HG03025 (cell line): ENCODE measurements at regions not wholly inside any gene's neighbourhood (a gene's known extent, or its start where the extent isn't known, plus 50 kb on each side); places are given as distances from the start of the nearest gene placed in this dataset.

Source experiments
- ATAC-seq: cut with Tn5 transposase; IDR thresholded peaks from one replicate; pipeline ENCODE4 v1.9.1; 2021; ENCODE audit warnings: mild to moderate bottlenecking, moderate library complexity; ENCODE audit not compliant: unreplicated experiment, low FRiP score

GRCh38 chr10:128540781-128541761 lies 414.8 kb upstream of the MKI67 start:
- no peak for ATAC-seq

- no peak for ATAC-seq
Measured at GRCh38 chr10:128541926-128542475, 415.8 kb upstream of the MKI67 start.

DNA sequence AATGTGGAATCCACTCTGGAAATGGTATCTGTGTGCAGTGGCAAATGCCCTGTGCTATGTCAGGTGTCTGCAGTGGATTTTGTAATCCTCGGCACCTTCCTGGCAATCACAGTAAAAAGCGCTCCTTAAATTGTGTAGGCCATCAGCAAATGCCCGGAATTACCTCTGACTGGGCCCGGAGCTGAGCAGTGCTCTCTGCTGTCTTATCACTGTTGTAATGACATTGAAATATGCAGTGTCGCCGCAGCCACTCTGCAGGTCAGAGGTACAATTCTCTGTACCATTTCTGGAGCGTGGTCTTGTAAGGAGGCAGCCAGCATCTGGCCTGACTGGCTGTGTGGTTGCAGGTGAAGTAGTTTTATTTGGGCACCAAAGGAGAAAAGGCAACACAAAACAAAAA lies 416.4 kb upstream of the MKI67 start:
- ATAC-seq, result no peak

GRCh38 chr10:128543151-128543550 lies 416.9 kb upstream of the MKI67 start:
- ATAC-seq, result no peak

DNA sequence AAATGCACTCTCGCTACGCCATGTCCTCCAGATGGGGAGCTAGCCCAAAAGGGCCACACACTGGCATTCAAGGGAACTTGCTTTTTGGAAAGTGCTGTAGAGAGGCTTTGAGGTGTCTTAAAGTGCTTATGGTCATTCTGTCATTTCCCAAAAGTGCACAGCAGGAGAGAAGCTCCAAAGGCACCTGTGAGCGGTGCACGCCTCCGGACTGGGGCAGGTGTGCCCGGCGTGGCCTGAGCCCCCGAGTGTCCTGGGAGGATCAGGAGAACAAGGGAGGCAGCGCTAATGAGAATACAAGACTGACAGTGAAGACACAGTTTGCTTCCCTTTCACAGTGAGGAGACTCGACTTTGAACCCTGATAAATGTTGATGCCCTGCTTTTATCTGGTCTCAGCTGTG lies 419.0 kb upstream of the MKI67 start:
- ATAC-seq, result no peak

GRCh38 chr10:128546651-128547165 lies 420.5 kb upstream of the MKI67 start:
- no peak for ATAC-seq

DNA sequence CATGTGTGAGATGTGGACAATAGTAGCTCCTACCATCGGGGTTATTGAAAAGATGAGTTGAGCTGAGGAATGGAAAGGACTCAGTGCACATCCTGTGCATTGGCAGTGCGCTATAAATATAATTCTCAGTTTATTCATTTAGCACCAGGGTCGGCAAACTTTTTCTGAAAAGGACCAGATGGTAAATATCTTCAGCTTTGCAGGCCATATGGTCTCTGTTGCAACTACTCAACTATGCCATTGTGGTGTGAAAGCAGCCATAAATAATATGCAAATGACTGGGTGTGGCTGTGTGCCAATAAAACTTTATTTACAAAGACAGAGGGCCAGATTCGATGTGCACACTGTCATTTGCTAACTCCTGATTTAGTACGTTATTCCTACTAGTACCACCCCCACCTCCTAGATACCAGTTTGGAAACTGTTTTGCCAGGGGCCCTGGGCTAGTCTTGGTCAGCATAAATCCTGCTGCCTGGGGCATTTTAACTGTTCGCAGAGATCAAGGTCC lies 422.9 kb upstream of the MKI67 start:
- ATAC-seq, result no peak

DNA sequence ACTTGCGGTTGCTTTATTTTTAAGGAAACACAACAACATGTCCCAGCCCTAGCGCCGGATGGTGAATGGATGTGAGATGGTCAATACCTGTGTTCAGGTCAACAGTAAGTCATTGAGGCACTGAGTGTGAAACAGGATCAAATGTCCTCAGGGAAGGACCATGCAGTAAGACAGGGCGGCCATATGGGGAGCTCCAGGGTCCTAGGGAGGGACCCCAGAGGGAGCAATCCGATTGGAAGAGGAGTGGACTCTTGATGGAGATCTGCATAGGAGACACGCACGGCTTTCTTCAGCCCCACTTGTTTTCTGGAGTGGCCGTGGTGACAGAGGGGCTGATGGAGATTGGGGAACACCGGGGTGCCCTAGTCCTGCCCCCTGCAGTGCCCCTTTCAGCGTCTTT lies 423.8 kb upstream of the MKI67 start:
- no peak for ATAC-seq

GRCh38 chr10:128551475-128551874 lies 425.3 kb upstream of the MKI67 start:
- ATAC-seq, result no peak

DNA sequence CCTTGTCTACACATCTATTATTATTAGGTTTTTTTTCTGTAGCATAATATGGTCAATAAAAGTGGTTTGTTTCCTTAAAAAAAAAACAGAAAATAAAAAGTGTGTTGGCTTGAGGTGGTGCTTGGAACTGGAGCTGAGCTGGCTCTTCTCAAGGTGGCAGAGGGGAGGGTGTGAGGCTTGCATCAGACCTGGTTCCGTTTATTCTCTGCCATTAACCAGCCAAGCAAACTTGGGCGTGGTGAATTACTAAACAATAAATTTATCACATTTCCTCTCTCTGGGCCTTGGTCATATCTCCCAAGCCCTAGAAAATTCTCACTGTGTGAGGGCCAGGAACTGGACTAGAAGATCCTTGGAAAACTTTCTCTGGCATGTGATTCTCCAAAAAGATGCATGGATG lies 427.5 kb upstream of the MKI67 start:
- no peak for ATAC-seq

DNA sequence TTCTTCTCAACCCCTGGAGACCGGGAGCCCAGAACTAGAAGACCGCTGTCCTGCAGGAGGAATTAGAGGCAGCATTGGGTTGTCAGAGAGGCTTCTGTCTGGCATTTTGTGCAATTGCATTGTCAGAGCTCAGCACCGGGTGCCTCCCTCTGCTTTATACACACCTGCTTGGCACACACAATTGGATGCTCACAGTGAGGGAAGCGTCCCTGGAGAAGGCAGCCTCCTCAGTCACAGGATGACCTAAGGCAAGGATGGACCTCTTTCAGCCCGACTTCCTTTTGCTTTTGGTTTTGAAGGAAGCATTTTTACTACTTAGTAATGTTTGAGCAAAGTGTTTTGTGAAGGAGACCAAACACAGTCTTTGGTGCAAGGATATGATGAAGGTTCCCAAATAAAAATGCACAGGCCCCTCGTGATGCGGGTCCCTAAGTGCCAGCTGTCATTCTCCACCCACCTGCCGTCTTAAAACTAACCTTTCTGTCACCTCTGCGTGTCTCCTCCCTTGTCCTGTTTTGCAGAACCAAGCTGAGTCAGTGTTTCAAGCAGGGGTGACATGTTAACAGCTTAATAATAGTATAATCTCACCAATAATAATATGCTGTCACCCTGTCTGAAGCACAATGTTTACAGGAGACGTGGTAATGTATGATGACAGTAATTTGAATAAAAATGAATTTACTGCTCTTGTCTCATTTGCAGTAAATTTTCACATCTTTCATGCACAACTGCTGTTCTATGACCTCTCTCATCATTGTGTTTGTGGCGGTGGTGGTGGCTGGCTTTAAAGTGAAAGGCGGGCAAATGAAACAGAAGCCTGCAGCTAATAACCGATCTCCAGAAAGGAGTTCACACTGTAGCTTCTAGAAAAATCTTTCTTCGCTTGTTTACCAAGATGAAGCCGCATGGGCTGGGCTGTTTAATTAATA lies 430.2 kb upstream of the MKI67 start:
- no peak for ATAC-seq

- ATAC-seq, result no peak
Measured at GRCh38 chr10:128557149-128557710, 431.0 kb upstream of the MKI67 start.

GRCh38 chr10:128560406-128560805 lies 434.2 kb upstream of the MKI67 start:
- no peak for ATAC-seq

DNA sequence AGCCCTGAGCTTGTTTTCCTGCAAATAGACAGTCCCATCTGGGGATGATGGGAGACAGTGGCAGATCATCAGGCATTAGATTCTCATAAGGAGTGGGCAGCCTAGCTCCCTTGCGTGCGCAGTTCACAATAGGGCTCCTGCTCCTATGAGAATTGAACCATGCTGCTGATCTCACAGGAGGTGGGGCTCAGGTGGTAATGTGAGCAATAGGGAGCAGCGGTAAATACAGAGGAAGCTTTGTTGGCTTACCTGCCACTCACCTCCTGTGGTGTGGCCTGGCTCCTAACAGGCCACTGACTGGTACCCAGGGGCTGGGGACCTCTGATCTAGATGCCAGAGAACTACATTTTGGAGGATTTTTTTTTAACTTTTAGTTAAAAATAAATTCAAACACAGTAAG lies 434.8 kb upstream of the MKI67 start:
- ATAC-seq, result no peak

DNA sequence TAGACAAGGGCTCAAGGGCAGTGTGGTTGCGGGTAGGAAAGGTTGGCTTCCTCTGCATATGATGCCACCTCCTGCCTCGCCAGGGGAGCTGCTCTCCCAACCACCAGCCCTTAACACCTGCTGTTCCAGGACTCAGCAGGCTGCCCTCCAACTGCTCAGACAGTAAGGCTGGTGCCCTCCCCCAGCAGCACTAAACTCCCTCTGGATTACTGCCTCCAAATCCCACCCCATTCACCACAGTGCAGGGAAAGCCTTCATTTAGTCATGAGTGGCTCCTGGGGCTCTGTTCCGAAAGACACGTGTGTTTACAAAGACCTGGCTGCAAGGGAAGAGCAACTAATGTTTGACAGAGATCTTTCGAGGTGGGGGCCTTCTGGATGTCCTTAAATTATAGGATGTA lies 437.2 kb upstream of the MKI67 start:
- ATAC-seq, result no peak

- ATAC-seq, result no peak
Measured at GRCh38 chr10:128563904-128564303, 437.7 kb upstream of the MKI67 start.

DNA sequence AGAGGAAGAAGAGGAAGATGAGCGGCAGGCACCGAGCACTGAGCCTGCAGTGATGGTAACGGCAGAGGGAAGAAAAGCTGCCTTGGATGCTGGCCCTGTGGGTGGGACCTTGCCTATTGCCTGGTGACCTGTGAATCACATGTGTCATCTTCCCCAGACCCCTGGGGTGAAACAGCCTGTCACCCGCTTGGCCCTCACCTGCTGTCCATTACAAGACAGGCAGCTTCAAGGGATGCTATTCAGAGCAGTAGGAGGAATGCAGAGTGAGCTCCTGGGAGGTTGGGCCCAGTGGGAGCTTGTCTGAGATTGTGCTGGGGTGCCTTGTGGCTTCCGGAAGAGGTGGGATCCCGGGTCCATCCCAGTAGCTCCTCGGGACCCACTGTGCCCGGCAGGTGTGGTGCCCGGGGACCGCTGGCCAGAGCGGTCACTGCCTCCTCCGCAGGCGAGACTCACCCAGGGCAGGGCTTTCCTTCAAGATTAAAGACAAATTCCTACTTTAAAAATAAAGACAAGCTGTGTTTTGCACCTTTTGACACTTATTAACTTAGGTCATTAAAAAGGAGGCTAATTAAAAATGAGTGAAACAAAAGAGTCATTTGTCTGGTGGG lies 440.2 kb upstream of the MKI67 start:
- ATAC-seq, result no peak

- ATAC-seq, result no peak
Measured at GRCh38 chr10:128567551-128567950, 441.3 kb upstream of the MKI67 start.

DNA sequence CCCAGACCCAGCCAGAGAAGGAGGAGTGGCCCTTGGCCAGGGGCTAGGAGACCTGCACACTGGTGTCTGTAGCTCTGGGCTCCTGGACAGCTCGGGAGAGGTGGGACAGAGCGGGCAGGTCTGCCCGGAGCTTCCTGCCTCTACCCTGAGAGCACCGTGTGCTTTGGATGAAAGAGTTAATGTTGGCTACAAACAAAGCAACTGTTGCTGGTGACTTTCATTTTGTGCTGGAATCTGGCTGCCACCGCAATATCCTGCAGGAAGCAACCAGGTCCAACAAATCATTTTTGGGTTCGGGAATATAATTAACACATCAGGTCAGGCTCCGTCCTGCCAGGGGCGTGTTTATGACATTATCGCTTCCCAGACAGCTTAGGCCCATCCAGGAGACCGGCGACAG lies 441.8 kb upstream of the MKI67 start:
- ATAC-seq, result no peak

GRCh38 chr10:128568491-128568890 lies 442.3 kb upstream of the MKI67 start:
- ATAC-seq, result no peak
